GM12878 (cell line): ENCODE measurements at regions not wholly inside any gene's neighbourhood (a gene's known extent, or its start where the extent isn't known, plus 50 kb on each side); places are given as distances from the start of the nearest gene placed in this dataset.

ENCODE experiments used
- ATAC-seq: fragments of 200-7000 bp; cut with Tn5 transposase; 3 replicates; pipeline ENCODE4 v1.9.1; 2020; ENCODE audit warnings: mild to moderate bottlenecking, moderate library complexity
- BruUV-seq: library from RNA; stranded (reverse); fragments of 400-500 nt; replicated peaks from 2 replicates; lab custom pipeline; 2021; lab: Mats Ljungman, UMichigan
- CTCF ChIA-PET: fragments of 300-600 bp; sonication (Branson Sonifier 250); formaldehyde crosslinking; extraction: SDS; loops from one replicate; lab custom pipeline; 2021; ENCODE audit warnings: inconsistent platforms; lab: Yijun Ruan, JAX
- POLR2A ChIA-PET: fragments of 350-600 bp; formaldehyde crosslinking; extraction: SDS; loops from one replicate; lab custom pipeline; 2021; ENCODE audit warnings: inconsistent platforms; lab: Charles Lee
- RAD21 ChIA-PET: fragments of 300-600 bp; sonication (Branson Sonifier 250); formaldehyde crosslinking; loops from one replicate; lab custom pipeline; 2023; ENCODE audit warnings: antibody characterized with exemption; ENCODE audit not compliant: unreplicated experiment; lab: Charles Lee
- SMC1A ChIA-PET: fragments of 300-600 bp; sonication (Branson Sonifier 250); formaldehyde crosslinking; loops from one replicate; lab custom pipeline; 2023; ENCODE audit not compliant: unreplicated experiment, uncharacterized antibody; lab: Charles Lee
- DNase-seq: peaks from one replicate; pipeline ENCODE4 v3.0.0-alpha.2; 2011; ENCODE audit warnings: low read depth, low spot score
- FAIRE-seq: peaks from 3 replicates; lab custom pipeline; 2011; peaks lifted over from hg19 to GRCh38; lab: Jason Lieb, UNC
- H2AFZ ChIP-seq: 2 replicates; pipeline ENCODE4 v1.6.0; 2011; ENCODE audit warnings: low read depth, low read length, control low read depth; ENCODE audit not compliant: control insufficient read depth
- H3K27ac ChIP-seq: 2 replicates; pipeline ENCODE4 v1.5.1; 2011; ENCODE audit warnings: control low read depth; ENCODE audit not compliant: control insufficient read depth, insufficient read depth
- H3K27me3 ChIP-seq, 2 experiments: replicated peaks in 1 of 2; 2 replicates each; pipeline versions ENCODE4 v1.6.0 to v1.6.1; 2011; ENCODE audit warnings: low read length in 1 of 2; ENCODE audit not compliant: control insufficient read depth in 2 of 2, insufficient read depth in 2 of 2
- H3K36me3 ChIP-seq, 2 experiments: 2 replicates each; pipeline ENCODE4 v1.5.1; 2011; ENCODE audit warnings: low read length in 1 of 2; ENCODE audit not compliant: control insufficient read depth in 2 of 2, insufficient read depth in 2 of 2
- H3K4me1 ChIP-seq: 2 replicates; pipeline ENCODE4 v1.6.1; 2011; ENCODE audit warnings: mild to moderate bottlenecking, low read length, moderate library complexity, mixed read lengths; ENCODE audit not compliant: control insufficient read depth, insufficient read depth
- H3K4me2 ChIP-seq: 2 replicates; pipeline ENCODE4 v1.6.0; 2011; ENCODE audit warnings: control low read depth; ENCODE audit not compliant: control insufficient read depth, insufficient read depth
- H3K4me3 ChIP-seq: fragments of 200-600 bp; sonication (generic); 2 replicates; pipeline ENCODE4 v1.5.1; 2016
- H3K79me2 ChIP-seq: 2 replicates; pipeline ENCODE4 v1.6.0; 2011; ENCODE audit warnings: low read length; ENCODE audit not compliant: control insufficient read depth, insufficient read depth
- H3K9ac ChIP-seq: 2 replicates; pipeline ENCODE4 v1.8.0; 2011; ENCODE audit warnings: low read length, control low read depth, mixed read lengths; ENCODE audit not compliant: control insufficient read depth, insufficient read depth
- H3K9me3 ChIP-seq: replicated peaks from 3 replicates; pipeline ENCODE4 v1.5.1; 2011; ENCODE audit warnings: mild to moderate bottlenecking, low read length; ENCODE audit not compliant: control insufficient read depth, insufficient read depth
- H4K20me1 ChIP-seq: 2 replicates; pipeline ENCODE4 v1.6.0; 2011; ENCODE audit not compliant: control insufficient read depth, insufficient read depth
- E4F1 ChIP-seq: fragments of 450-650 bp; IDR thresholded peaks from 2 replicates; pipeline ENCODE4 v1.6.1; 2018; ENCODE audit warnings: borderline replicate concordance, mild to moderate bottlenecking; ENCODE audit not compliant: partially characterized antibody
- EED ChIP-seq: sonication (generic); IDR thresholded peaks from 2 replicates; pipeline ENCODE4 v1.6.1; 2016; ENCODE audit warnings: antibody characterized with exemption, low read depth
- GABPA ChIP-seq: IDR thresholded peaks from 2 replicates; pipeline ENCODE4 v1.6.1; 2014; ENCODE audit warnings: antibody characterized with exemption, low read depth, mild to moderate bottlenecking, inconsistent platforms
- GATAD2B ChIP-seq: fragments of 450-650 bp; conservative IDR thresholded peaks from 2 replicates; pipeline ENCODE4 v1.6.1; 2017; ENCODE audit warnings: low read depth, mild to moderate bottlenecking, moderate library complexity
- JUND ChIP-seq: IDR thresholded peaks from 2 replicates; pipeline ENCODE4 v1.6.1; 2012; ENCODE audit warnings: low read depth, mild to moderate bottlenecking, low read length, improper control_type of control experiment, moderate library complexity
- RUNX3 ChIP-seq: IDR thresholded peaks from 2 replicates; pipeline ENCODE4 v1.6.1; 2012; ENCODE audit warnings: low read length, inconsistent platforms
- SIX5 ChIP-seq: IDR thresholded peaks from 2 replicates; pipeline ENCODE4 v1.6.1; 2011; ENCODE audit warnings: mild to moderate bottlenecking, low read depth, low read length, moderate library complexity; ENCODE audit not compliant: severe bottlenecking
- ZNF687 ChIP-seq: fragments of 450-650 bp; IDR thresholded peaks from 2 replicates; pipeline ENCODE4 v1.6.1; 2017; ENCODE audit warnings: mild to moderate bottlenecking, moderate library complexity
- WGBS: methylation state at CpG from one replicate; pipeline ENCODE4 v1.1.6; 2016; ENCODE audit warnings: low lambda C conversion rate; ENCODE audit not compliant: insufficient replicate concordance, insufficient coverage; ENCODE audit errors: missing lambda C conversion rate; 5-methylcytosine and 5-hydroxymethylcytosine counted together
- in situ Hi-C: fragments of 300-500 bp; cut with MboI; formaldehyde crosslinking; loops from 9 replicates; pipeline ENCODE4 v1.14.3; 2018; ENCODE audit warnings: mixed read lengths
- intact Hi-C: fragments of 100-400 bp; cut with micrococcal nuclease; formaldehyde crosslinking; loops from one replicate; pipeline ENCODE4 v1.14.2; 2022; ENCODE audit not compliant: unreplicated experiment
- TF ChIP-seq, protein P1 (sequence below): fragments of 450-650 bp; IDR thresholded peaks from 2 replicates; pipeline ENCODE4 v1.6.1; 2016; ENCODE audit warnings: mild to moderate bottlenecking, moderate library complexity, borderline replicate concordance

- TF ChIP-seq, protein P1, sequence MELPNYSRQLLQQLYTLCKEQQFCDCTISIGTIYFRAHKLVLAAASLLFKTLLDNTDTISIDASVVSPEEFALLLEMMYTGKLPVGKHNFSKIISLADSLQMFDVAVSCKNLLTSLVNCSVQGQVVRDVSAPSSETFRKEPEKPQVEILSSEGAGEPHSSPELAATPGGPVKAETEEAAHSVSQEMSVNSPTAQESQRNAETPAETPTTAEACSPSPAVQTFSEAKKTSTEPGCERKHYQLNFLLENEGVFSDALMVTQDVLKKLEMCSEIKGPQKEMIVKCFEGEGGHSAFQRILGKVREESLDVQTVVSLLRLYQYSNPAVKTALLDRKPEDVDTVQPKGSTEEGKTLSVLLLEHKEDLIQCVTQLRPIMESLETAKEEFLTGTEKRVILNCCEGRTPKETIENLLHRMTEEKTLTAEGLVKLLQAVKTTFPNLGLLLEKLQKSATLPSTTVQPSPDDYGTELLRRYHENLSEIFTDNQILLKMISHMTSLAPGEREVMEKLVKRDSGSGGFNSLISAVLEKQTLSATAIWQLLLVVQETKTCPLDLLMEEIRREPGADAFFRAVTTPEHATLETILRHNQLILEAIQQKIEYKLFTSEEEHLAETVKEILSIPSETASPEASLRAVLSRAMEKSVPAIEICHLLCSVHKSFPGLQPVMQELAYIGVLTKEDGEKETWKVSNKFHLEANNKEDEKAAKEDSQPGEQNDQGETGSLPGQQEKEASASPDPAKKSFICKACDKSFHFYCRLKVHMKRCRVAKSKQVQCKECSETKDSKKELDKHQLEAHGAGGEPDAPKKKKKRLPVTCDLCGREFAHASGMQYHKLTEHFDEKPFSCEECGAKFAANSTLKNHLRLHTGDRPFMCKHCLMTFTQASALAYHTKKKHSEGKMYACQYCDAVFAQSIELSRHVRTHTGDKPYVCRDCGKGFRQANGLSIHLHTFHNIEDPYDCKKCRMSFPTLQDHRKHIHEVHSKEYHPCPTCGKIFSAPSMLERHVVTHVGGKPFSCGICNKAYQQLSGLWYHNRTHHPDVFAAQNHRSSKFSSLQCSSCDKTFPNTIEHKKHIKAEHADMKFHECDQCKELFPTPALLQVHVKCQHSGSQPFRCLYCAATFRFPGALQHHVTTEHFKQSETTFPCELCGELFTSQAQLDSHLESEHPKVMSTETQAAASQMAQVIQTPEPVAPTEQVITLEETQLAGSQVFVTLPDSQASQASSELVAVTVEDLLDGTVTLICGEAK: no peak
- no peak for TF ChIP-seq SIX5
These were observed 862.6 kb upstream of the CNTNAP5 start (continued) for GRCh38 chr2:123162400-123163016.

DNA sequence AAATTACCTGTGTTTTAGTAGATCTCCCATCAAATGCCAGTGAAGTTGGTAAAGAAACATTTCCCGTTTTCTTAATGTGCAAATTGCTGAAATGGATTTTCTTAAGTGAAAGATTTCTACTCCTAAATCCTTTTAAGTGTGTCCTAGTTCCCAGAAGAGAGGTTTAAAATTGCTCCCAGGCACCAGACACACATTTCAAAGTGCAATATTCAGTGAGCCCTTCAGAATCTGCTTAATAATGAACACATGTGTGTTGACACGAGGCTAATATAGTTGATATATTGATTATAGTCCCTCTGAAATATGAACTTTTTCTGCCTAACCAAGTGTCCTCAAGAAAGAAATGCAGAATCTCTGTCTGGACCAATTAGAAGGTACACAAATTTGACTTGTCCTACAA is 861.7 kb upstream of the CNTNAP5 start:
- Histone ChIP-seq H3K9me3 (no peaks in the 10 kb centered on the region), H3K79me2 (no peaks in the 10 kb centered on the region), H3K9ac (no peak overlapping the region), H3K4me2 (no peak overlapping the region), H3K36me3 (no peaks in the 10 kb centered on the region), H3K4me3 (no peak overlapping the region), H3K4me1 (no peaks in the 10 kb centered on the region), H4K20me1 (no peaks in the 10 kb centered on the region), H3K27ac (no peak overlapping the region), H2AFZ (no peak overlapping the region), H3K27me3 (no peaks in the 10 kb centered on the region)
- ATAC-seq (no peak), DNase-seq (no peak), FAIRE-seq (no peak)
- in situ Hi-C loops (no loop called here), intact Hi-C loops (no loop called here)
- RAD21 ChIA-PET: no interaction called here
- no TSS peak for BruUV-seq
- no peak for TF ChIP-seq EED
- no peak for TF ChIP-seq ZNF687
- TF ChIP-seq GATAD2B: no peak
- TF ChIP-seq GABPA: no peak
- TF ChIP-seq RUNX3: no peak
- TF ChIP-seq JUND: no peak
- TF ChIP-seq E4F1: no peak
- SMC1A ChIA-PET: interaction anchor here (1.3 kb wide), 1 partner anchor 10 kb away, joined by 5 read pairs; no protein-coding TSS in a partner anchor
- CTCF ChIA-PET: interaction anchor here (1.0 kb wide), 1 partner anchor 304 kb away, joined by 3 read pairs; no protein-coding TSS in a partner anchor
- WGBS: 0% methylated on average over 2 of the region's 2 CpGs
- POLR2A ChIA-PET: no interaction called here
